ENCODE measurements at regions not wholly inside any gene's neighbourhood (a gene's known extent, or its start where the extent isn't known, plus 50 kb on each side); places are given as distances from the start of the nearest gene placed in this dataset.

DNA sequence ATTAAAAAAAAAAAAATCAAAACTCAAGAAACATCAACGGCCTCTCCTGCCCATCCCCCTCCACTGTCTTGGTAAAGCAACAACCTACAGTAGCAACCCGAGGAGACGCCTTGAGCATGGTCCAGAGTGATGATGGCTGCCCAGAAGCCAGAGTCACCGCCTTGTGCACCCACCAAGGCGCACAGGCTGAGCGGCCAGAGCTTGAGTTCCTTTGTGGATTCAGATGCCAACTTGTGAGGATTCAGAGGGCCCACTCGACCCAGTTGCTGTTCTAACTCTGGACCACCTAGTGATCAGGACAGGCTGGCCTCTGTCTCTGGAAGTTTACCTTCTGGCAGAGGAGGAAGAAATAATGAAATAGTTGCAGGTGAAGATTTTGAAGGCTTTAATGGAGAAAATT is 105.0 kb downstream of the PDCL3 start (continued):
- TF ChIP-seq, protein P1, sequence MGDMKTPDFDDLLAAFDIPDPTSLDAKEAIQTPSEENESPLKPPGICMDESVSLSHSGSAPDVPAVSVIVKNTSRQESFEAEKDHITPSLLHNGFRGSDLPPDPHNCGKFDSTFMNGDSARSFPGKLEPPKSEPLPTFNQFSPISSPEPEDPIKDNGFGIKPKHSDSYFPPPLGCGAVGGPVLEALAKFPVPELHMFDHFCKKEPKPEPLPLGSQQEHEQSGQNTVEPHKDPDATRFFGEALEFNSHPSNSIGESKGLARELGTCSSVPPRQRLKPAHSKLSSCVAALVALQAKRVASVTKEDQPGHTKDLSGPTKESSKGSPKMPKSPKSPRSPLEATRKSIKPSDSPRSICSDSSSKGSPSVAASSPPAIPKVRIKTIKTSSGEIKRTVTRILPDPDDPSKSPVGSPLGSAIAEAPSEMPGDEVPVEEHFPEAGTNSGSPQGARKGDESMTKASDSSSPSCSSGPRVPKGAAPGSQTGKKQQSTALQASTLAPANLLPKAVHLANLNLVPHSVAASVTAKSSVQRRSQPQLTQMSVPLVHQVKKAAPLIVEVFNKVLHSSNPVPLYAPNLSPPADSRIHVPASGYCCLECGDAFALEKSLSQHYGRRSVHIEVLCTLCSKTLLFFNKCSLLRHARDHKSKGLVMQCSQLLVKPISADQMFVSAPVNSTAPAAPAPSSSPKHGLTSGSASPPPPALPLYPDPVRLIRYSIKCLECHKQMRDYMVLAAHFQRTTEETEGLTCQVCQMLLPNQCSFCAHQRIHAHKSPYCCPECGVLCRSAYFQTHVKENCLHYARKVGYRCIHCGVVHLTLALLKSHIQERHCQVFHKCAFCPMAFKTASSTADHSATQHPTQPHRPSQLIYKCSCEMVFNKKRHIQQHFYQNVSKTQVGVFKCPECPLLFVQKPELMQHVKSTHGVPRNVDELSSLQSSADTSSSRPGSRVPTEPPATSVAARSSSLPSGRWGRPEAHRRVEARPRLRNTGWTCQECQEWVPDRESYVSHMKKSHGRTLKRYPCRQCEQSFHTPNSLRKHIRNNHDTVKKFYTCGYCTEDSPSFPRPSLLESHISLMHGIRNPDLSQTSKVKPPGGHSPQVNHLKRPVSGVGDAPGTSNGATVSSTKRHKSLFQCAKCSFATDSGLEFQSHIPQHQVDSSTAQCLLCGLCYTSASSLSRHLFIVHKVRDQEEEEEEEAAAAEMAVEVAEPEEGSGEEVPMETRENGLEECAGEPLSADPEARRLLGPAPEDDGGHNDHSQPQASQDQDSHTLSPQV (IDR thresholded peaks at IDR 0.05): no peak
- TF ChIP-seq TAF1 (IDR thresholded peaks at IDR 0.05; ENCODE audit: borderline replicate concordance, low read depth, low read length): no peak
- TF ChIP-seq ZNF622 (IDR thresholded peaks at IDR 0.05): no peak
- TF ChIP-seq JUND (IDR thresholded peaks at IDR 0.05; ENCODE audit: low read depth, low read length): no peak
- no peak for TF ChIP-seq ASH2L (IDR thresholded peaks at IDR 0.05; ENCODE audit: borderline replicate concordance, low read depth)
- TF ChIP-seq WRNIP1 (IDR thresholded peaks at IDR 0.05; ENCODE audit: borderline replicate concordance, low read depth, low read length): no peak

DNA sequence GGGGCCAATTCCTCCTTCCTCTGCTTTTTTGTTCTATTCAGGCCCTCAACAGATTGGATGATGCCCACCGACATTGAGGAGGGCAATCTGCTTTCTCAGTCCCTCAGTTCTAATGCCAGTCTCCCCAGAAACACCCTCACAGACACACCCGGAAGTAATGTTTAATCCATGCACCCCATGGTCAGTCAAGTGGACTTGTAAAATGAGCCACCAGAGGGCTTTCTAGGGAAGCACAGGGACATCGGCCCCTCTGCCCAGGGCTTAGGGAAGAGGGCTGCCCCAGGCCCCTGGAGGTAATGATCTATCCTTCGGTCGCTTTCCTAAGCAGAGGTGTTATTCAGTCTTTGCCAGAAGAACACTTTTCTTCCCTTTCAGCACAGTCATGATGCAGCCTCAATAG is 107.4 kb downstream of the PDCL3 start:
- SMC1A ChIA-PET (ENCODE audit: uncharacterized antibody, unreplicated experiment): no interaction called here
- Histone ChIP-seq H3K9ac (ENCODE audit: control insufficient read depth, insufficient read depth, low read length) (no peak overlapping the region), H3K27ac (ENCODE audit: control insufficient read depth, insufficient read depth) (no peak overlapping the region), H3K9me3 (replicated peaks; ENCODE audit: control insufficient read depth, insufficient read depth, low read length) (no peaks in the 10 kb centered on the region), H3K36me3 (ENCODE audit: control insufficient read depth in 2 of 2, insufficient read depth in 2 of 2, low read length in 1 of 2) (no peaks in the 10 kb centered on the region), H3K4me3 (no peak overlapping the region), H3K4me2 (ENCODE audit: control insufficient read depth, insufficient read depth) (no peak overlapping the region), H4K20me1 (ENCODE audit: control insufficient read depth, insufficient read depth) (no peaks in the 10 kb centered on the region), H2AFZ (ENCODE audit: control insufficient read depth, low read depth, low read length) (no peak overlapping the region), H3K4me1 (ENCODE audit: control insufficient read depth, insufficient read depth, low read length) (no peaks in the 10 kb centered on the region), H3K79me2 (ENCODE audit: control insufficient read depth, insufficient read depth, low read length) (no peaks in the 10 kb centered on the region), H3K27me3 (replicated peaks in 1 of 2; ENCODE audit: control insufficient read depth in 2 of 2, insufficient read depth in 2 of 2, low read length in 1 of 2) (no peaks in the 10 kb centered on the region; a peak in 1 of 4 replicates)
- in situ Hi-C loops (cut with MboI): no loop called here
- WGBS (ENCODE audit: insufficient coverage, insufficient replicate concordance, low lambda C conversion rate, missing lambda C conversion rate): 48% methylated on average over 5 of the region's 5 CpGs
- intact Hi-C loops (cut with micrococcal nuclease; ENCODE audit: unreplicated experiment): no loop called here
- no TSS peak for BruUV-seq (replicated peaks)
- DNase-seq (ENCODE audit: low read depth, low spot score): no peak
- ATAC-seq: no peak
- FAIRE-seq: no peak
- CTCF ChIA-PET: no interaction called here
- POLR2A ChIA-PET: no interaction called here
- no peak for TF ChIP-seq JUND (IDR thresholded peaks at IDR 0.05; ENCODE audit: low read depth, low read length)
- no peak for TF ChIP-seq GABPA (IDR thresholded peaks at IDR 0.05; ENCODE audit: low read depth)
- RAD21 ChIA-PET (ENCODE audit: unreplicated experiment): no interaction called here

Measured in GM12878 (cell line).